ENCODE measurements at regions not wholly inside any gene's neighbourhood (a gene's known extent, or its start where the extent isn't known, plus 50 kb on each side); places are given as distances from the start of the nearest gene placed in this dataset.

DNA sequence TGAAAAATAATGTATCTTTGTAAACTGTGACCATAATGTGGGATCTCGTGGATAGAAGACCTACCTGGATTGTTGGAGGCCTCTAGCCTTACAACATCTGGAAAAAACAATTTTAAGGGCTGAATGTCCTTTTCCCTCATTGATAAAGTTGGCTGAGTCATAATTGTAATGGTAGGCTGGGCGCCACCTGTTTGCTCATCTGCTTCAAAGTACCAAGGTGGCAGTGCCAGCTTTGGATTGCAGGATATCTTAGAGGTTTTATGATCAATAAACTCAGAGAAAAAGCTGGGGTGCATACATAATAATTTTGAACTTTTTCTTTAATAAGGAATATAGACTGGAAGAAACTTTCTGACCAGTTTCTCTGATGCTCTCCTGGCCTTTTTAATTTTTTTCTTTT is 653.4 kb downstream of the MMUT start:
- DNase-seq = no peak

DNA sequence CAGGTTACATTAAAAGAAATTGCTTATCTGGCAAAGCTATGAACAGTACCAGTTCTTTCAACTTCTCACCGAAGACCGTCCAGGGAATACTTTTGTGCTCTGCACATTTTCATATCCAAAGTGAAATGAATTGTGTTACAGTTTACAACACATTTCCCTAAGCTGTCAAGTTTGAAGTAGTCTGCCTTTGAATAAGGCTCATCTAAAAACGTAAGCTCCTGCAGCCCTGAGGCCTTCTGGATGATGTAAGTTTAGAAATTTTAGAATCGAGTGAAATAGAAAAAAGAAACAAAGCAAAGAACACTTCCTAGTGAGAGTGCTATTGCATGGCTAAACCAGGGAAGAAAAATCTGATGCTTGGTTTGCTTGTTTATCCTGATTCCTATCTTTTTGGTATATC is 653.8 kb downstream of the MMUT start:
- no peak for DNase-seq

DNA sequence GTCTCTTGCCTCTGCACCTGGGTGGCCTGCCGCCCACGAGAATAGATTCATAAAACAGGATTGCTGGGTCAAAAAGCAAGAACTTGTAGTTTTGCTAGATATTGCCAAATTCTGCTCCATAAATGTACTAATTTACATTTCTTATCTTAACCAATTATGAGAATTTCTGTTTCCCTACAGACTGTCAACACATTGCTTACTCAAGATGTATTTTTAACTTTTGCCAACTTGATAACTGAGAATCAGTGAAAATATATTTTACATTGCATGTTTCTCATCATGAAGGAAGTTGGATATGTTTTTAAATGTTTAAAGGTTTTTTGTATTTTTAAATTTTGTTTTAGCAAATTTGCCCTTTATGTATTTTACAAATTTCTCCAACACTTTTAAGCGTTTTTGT is 664.8 kb downstream of the MMUT start:
- DNase-seq = no peak

DNA sequence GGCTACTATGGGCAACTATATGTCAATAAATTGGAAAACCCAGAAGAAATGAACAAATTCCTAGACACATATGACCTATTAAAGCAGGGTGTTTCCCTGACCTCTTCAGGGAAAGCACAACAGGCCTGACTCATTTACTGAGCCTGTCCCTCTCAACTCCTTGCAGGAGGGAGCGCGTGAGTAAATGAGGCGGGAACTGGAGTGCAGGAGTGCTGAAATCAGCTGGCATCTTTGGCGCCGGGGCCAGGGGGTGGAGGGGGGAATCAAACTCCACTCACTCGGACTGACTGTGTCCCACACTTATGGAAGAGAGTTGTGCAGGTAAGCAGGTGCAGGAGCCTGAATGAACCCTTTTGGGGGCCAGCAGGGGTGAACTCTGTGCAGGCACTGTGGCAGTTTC is 671.2 kb upstream of the PTCHD4 start:
- no peak for DNase-seq

DNA sequence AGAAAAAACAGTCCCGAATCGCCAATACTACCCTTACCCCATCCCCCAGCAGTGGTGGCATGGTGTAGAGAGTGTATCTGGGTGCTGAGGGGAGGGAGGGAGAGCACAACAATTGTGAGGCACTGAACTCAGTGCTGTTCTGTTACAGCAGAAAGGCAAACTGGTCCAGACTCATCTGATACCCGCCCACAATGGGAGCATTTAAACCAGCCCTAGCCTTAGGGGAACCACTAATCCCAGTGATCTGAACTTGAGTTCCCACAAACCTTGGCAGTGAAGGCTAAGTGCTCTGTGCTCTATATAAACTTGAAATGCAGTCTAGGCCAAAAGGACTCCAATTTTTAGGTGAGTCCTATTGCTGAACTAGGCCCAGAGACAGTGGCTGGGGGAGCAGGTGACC is 666.4 kb upstream of the PTCHD4 start:
- no peak for DNase-seq

DNA sequence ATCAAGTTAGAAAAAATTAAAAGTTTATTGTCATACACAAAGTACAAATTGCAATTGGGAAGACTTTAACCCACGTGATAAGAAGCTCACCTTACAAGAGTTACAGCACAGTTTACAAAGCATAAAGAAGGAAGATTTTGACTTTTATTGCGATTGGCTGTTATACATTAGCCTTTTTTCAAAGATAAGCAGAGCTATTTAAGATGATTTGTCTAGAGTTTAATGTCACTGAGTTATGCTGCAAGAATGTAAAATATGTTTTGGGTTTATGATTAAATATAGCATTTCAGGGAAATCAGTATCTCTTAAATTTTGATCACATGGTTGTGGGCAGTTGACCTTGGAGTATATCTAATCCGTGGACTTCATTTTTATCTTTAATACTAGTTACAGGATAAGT is 664.2 kb upstream of the PTCHD4 start:
- no peak for DNase-seq

DNA sequence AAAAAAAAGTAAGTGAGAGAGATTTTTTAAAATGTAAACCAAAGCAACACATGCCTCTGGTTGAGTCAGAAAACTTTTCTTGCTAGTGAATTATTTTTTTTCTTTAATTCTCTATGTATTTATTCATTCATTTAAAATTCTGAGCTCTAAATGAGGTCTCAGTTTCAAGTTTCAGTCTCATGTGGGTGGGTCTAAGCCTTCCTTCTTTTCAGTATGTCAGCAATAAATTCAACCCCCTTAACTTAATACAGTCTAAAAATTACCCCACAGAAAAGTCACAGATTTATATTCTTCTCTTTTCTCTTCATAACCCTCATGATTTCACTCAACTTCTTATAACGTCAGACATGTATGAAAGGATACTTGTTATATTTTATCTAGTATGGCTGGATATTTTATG is 663.3 kb upstream of the PTCHD4 start:
- DNase-seq = no peak

DNA sequence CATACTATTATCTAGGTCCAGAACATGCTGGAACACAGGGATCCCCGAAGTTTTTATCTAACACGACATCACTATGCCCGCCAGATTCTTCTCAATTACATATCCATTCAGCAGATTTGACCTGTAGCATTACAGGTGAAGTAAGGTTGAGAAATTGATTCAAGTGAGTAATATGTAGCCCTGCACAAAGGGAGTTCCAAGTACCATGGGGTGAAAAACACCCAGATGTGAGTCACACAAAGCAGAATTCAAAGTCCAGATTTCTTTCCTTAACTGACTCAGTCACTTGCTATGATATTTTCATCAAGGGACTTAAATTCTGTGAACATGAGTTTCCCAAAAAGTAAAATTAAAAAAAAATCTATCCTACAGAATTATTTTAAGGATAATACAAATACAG is 655.4 kb upstream of the PTCHD4 start:
- no peak for DNase-seq

DNA sequence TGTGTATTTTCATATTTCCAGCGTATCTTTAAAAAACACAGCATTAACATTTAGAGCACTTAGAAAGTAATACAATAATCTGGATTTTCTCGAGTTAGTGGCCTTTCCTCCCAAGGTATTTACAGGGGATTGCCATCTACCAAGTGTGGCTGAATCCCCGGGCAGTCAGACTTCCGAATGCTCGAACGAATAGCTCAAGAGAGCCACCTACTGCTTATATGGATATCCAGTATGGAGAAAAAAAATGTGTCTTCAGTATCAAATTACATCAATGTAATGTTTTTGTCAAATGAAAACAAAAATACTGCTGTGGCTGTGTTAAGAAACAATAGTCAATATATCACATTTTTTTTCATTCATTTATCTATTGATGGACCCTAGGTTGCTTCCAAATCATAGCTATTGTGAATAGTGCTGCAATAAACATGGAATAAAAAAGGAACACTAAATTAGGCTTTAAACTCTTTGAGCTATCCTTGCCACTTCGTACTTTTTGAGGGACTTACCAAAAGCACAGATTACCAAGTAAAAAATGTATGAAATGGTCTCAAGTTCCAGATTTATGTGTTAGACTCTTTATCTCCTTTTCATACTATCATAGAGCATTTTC is 654.5 kb upstream of the PTCHD4 start:
- peak; percentile 44 for DNase-seq

DNA sequence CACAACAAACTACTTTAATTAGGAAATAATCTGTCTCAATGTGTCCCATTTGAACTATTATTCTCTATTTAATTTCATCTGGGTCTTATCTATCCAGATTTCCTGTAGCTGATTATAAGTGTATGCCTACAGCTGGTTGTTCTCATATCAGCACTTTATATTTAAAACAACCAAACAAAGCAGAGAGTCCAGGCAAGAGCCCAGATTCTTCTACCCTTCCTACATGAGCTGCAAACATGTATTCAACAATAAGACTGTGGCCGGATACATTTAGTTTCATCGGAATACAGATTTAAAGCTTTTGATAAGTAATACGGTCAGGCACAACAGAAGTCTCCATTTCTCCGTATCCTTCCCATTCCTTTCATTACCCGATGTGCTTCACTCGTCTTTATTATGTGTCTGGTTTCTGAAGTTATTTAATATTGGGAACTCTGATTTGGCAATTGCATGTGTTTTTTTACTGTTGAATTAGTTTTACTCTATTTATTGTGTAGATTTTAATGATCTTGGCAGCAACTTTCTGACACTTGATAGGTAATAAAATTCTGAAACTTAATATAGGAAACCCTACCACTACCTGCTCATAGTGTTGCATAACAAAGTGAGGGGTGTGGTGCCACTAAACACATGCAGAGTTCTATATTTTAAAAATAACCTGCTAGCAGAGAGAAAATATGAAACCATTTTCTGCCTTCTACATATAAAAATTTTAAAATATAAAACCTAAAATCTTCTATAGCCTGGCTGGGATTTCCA is 653.5 kb upstream of the PTCHD4 start:
- DNase-seq = no peak

DNA sequence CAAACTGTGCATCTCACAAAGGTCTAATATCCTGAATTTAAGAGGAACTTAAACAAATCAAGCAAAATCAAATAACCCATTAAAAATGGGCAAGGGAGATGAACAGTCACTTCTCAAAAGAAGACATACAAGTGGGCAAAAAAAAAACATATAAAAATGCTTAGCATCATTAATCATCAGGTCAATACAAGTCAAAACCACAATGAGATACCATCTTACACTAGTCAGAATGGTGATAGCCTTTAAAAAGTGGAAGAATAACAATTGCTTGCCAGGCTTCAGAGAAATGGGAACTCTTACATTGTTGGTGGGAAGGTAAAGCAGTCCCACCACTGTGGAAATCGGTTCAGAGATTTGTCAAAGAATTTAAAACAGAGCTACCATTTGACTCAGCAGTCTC is 646.7 kb upstream of the PTCHD4 start:
- no peak for DNase-seq

DNA sequence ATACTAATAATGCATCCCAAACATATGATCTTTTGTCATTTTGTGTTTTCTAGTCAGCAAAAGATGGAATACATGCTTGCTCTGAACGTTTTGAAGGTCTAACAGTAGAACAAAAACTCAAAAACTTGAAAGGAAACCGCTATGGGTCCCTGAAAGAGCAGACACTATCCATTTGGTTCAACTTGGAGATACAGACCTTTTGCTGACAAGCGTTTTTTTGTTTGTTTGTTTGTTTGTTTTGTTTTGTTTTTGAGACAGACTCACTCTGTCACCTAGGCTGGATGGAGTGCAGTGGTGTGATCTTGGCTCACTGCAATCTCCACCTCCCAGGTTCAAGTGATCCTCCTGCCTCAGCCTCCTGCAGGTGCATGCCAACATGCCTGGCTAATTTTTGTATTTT is 644.3 kb upstream of the PTCHD4 start:
- no peak for DNase-seq

DNA sequence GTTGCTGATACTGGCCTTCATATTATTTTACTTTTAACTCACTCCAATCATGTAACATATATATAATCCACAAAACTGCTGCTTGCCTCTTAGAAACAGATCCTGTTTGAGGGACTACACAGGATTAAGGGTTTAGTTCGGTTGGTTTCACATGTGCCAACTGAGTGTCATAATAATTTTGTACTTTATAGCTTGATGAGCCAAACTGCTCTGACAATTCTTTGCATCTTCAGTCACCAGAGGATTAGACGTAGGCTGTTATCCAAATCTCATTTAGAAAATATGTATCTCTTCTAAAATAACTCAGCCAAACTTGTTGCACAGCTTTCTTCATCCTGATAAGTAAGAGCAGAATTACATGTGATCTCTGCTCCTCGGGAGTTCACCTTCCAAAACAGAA is 643.6 kb upstream of the PTCHD4 start:
- no peak for DNase-seq

DNA sequence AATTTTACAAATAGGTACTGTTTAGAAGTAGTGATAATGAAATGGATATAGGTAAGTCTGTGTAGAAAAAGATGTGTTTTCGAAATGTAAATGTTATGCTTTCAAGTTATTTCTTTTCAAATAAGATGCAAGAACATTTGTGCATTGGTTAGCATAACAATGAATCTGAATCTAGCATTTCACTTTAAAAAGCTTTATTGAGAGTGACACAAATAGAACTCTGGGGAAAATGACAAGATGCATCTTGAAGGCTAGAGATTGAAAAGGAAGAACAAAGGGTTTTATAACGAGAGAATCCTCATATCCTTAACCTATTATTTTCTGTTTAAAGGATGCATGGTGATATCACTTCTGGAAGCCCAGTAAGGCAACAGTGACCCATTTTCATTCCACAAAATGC is 639.9 kb upstream of the PTCHD4 start:
- DNase-seq = no peak

DNA sequence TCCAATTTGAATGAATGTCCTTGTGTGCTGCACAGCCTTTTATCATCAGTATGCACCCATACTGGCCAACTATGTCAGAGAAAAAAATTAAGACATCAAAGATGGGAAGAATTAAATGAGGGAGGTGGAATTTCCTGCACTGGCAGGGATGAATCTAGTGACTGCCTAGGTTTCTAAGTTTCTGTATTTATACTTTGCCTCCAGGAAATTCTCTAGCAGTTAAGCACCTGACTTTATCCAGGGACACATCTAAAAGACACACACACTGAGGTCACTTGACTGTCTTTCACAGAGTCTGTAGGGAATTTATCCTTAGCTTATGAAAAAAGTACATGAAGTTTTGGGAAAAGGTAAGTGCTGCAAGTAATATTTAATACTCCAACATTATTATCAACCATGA is 636.5 kb upstream of the PTCHD4 start:
- no peak for DNase-seq

DNA sequence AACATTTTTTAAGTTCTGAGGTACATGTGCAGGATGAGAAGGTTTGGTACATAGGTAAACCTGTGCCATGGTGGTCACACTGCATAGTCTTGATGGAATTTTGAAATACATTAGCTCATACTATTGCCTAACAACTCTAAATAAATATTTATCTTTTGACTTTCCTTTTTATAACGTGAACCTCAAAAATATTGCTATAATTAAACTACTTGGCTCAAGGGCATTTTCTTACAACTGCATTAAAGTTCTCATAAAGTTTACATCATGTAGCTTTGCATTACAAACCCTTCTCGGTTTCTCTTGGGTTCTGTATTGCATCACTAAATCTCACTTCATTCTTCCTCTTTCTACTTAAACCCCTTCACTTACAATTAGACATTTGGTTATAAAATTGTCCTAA is 636.0 kb upstream of the PTCHD4 start:
- DNase-seq = no peak

DNA sequence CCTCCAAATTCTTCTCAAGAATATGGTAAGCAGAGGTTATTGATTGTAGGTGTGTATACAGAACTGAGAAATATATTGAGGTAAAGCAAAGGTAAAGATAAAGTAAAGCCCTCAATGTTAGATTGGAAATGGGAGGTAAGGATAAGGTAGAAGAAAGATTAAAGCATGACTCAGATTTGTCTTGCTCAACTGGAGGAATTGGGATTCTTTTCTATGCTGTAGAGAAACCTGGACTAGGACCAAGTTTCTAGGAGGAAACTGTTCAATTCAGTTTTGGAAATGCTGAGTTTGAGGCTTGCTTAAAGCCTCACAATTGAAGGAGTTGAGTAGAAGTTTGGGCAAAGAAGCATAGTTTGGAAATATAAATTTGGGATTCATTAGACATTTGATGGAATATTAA is 634.0 kb upstream of the PTCHD4 start:
- no peak for DNase-seq

DNA sequence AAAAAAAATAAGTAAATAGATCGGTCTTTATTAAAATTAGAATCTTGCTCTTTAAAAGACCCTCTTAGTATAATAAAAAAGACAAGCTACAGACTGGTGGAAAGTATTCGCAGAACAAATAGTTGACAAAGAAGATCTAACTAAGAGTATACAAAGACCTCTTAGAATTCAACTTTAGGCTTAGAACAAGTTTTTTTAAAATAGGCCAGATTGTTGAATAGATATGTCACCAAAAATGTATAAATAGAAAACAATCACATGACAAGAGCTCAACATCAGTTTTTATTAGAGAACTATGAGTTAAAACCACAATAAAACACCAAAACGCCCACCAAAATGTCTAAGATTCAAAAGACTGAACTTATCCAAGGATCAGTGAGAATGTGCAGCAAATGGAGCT is 632.7 kb upstream of the PTCHD4 start:
- no peak for DNase-seq

DNA sequence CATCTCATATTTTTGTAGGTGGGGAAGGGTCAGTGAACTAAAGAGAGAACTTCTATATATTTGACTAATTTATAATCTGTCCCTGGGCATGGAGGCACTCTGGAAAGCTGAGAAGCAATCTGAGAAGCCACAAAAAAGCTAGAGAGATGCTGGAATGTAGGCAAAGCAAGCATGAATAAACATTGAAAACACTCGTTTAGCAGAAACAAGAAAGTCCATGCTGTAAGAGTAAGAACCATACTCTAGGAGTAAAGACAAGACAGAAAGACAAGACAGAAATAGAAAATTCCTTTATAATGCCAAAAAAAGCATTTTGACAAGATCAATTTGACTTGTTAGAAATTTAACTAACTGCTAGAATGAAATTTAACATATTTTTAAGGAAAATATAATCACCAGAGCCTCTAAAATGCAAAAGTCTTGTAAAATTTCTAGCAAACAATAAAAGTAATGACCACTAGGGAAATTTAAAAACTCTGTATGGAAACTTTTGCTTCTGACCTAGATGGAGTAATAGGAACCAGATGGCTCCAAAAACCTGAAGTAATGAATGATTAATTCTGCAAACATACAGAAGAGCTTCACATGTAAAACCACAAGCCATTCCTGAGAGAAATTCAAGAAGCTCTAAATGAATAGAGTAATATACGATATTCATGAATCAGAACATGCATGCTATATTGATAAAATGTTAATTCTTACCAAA is 625.7 kb upstream of the PTCHD4 start:
- DNase-seq = no peak

DNA sequence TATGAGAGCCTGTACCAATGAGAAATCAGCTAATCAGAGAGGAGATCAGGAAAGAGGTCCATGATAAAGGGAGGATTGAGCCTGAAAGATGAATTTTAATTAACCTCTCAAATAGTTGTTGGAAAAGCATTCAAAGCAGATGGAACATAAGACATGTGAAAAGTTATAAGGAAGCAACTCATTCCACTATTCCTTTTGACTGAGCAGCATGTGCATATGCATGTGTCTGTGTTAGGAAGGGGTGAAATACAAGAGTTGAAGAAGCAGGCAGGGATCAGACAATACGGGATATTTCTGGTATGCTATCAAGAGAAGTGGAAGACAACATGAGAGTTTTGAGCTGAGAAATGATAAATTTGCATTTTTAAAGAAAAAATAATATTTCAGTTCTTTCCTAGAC is 624.8 kb upstream of the PTCHD4 start:
- no peak for DNase-seq

DNA sequence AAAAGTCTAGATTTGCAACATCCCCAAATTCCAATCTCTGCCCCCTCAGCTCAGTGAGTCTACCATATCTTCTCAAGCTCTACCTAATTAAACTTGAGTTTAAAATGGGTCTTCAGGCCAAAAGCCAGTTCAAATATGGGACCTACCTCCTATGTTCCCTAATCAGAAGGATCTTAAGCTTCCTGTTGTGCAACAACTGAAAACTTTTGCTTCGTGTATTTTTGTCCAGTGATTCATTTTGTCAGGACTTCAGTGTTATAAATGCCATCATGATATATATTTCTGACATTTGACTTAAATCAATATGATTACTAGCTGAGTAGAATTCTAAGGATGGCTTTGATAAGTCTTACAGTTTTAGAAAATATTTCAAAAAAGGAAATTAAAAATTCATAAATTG is 622.6 kb upstream of the PTCHD4 start:
- DNase-seq = no peak

DNA sequence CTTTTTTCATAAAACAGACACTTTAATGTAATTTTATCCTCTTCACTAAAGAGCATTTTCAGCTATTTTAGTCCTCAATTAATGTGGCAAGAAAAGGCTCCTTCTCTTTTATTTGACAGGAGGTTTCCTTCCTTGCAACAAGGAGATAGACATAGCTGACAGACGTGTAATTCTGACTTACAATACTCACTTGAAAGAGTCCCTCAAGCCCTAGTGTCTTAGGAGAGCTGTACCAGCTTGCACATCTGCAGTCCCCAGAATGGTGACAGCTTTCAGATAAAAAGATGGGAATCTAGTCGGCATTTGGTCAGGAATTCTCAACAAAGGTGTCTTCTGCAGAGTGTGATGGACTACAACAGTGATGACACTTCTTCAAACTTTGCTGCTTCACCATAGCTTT is 603.7 kb upstream of the PTCHD4 start:
- no peak for DNase-seq

DNA sequence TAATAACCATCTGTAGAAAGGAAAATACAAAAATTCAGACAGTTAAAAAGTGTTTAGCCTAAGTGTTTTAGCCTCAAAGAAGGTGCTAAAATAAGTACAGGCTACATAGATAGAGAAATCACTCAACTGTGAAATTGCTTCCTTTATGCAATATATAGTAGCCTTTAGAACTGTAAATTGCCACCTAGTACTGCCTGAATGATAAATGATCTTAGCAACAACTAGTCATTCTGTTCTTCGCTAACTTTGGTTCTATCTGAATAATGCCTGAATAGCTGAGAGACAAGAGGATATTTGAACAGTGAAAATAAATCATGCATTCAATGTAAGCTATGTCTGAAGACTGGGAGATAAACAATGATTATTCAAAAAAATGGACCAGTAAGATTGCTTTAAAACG is 603.3 kb upstream of the PTCHD4 start:
- DNase-seq = no peak

DNA sequence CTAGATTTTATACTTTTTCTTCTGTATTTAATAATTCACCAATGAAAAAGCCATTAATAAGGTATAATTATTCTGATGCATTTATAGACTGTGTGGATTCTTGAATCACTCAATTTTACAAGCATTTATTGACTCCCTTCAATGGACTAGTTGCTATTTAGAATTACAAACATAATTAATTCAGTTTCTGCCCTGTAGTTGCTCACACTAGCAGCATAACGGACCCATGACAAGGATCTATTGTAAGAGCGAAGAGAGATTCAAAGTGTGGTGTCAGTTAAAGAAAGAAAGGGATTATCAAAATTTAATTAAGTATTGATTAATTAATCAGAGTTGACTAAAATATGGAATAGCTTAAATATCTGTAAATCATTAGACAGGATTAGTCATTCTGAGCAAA is 602.6 kb upstream of the PTCHD4 start:
- no peak for DNase-seq

DNA sequence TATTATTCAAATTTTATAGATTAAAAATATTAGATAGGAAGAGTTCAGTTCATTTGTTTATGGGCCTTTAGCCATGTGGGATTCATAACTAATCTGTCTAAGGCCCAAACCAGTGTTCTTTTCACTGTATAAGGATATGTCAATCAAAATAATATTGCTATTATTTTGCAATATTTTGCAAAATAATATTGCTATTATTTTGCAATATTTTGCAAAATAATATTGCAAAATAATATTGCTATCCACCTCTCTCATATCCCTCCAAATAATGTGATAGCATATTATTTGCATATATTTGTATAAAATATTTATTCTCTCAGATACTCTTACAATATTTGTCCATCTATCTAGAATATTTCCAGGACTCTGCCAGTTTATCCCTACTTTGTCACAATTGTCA is 595.3 kb upstream of the PTCHD4 start:
- DNase-seq = no peak

All from right forelimb (tissue), 1 donor.